Caco-2 (cell line): ENCODE measurements at regions not wholly inside any gene's neighbourhood (a gene's known extent, or its start where the extent isn't known, plus 50 kb on each side); places are given as distances from the start of the nearest gene placed in this dataset.

Experiments
- BruUV-seq: library from RNA; stranded (reverse); fragments of 400-500 nt; replicated peaks from 2 replicates; lab custom pipeline; 2021; lab: Mats Ljungman, UMichigan
- CTCF ChIA-PET: fragments of 300-600 bp; sonication (Branson Sonifier 250); formaldehyde crosslinking; loops from one replicate; lab custom pipeline; 2022; ENCODE audit warnings: antibody characterized with exemption; lab: Charles Lee
- POLR2A ChIA-PET: fragments of 300-600 bp; sonication (Branson Sonifier 250); formaldehyde crosslinking; loops from one replicate; lab custom pipeline; 2022; ENCODE audit warnings: antibody characterized with exemption; lab: Charles Lee
- DNase-seq, 2 experiments: peaks; one replicate each; pipeline versions ENCODE4 v3.0.0 to v3.0.0-alpha.2; 2020 to 2022
- H3K27me3 ChIP-seq: replicated peaks from 2 replicates; pipeline ENCODE4 v1.6.0; 2011; ENCODE audit warnings: low read length; ENCODE audit not compliant: control insufficient read depth, insufficient read depth
- H3K36me3 ChIP-seq: 2 replicates; pipeline ENCODE4 v1.5.1; 2011; ENCODE audit warnings: low read length; ENCODE audit not compliant: control insufficient read depth, insufficient read depth
- H3K4me1 ChIP-seq: fragments of 250-450 bp; sonication (Bioruptor Pico); 2 replicates; pipeline ENCODE4 v1.5.1; 2020; ENCODE audit warnings: mild to moderate bottlenecking
- H3K4me3 ChIP-seq: 2 replicates; pipeline ENCODE4 v1.5.1; 2011; ENCODE audit warnings: low read depth, mild to moderate bottlenecking, control low read depth, low read length
- H3K9me3 ChIP-seq: fragments of 250-450 bp; sonication (Bioruptor Pico); 2 replicates; pipeline ENCODE4 v1.5.1; 2020; ENCODE audit warnings: mild to moderate bottlenecking, moderate library complexity
- H3K27ac Mint-ChIP-seq: one replicate; pipeline ENCODE4 v1.8.0; 2022; ENCODE audit warnings: mixed read lengths; ENCODE audit not compliant: unreplicated experiment
- H3K27me3 Mint-ChIP-seq: one replicate; pipeline ENCODE4 v1.8.0; 2022; ENCODE audit warnings: mixed read lengths; ENCODE audit not compliant: insufficient read depth, unreplicated experiment
- H3K36me3 Mint-ChIP-seq: one replicate; pipeline ENCODE4 v1.8.0; 2022; ENCODE audit warnings: mild to moderate bottlenecking, mixed read lengths; ENCODE audit not compliant: insufficient read depth, unreplicated experiment
- H3K4me1 Mint-ChIP-seq: one replicate; pipeline ENCODE4 v1.8.0; 2022; ENCODE audit warnings: low read depth, mixed read lengths; ENCODE audit not compliant: unreplicated experiment
- H3K4me3 Mint-ChIP-seq: one replicate; pipeline ENCODE4 v1.8.0; 2022; ENCODE audit warnings: mild to moderate bottlenecking, moderate library complexity, mixed read lengths; ENCODE audit not compliant: unreplicated experiment
- H3K9me3 Mint-ChIP-seq: one replicate; pipeline ENCODE4 v1.8.0; 2022; ENCODE audit warnings: mixed read lengths; ENCODE audit not compliant: unreplicated experiment
- CTCF ChIP-seq, 2 experiments: fragments of 200-600 bp in 1 of 2; IDR thresholded peaks; 1 replicate in 1 of 2; 2 replicates in 1 of 2; pipeline versions ENCODE4 v1.5.1 to v1.8.0; 2011 to 2022; ENCODE audit warnings: antibody characterized with exemption in 1 of 2, control low read depth in 1 of 2, inconsistent platforms in 1 of 2, low read depth in 1 of 2, low read length in 1 of 2, mild to moderate bottlenecking in 1 of 2, moderate library complexity in 1 of 2; ENCODE audit not compliant: insufficient read depth in 1 of 2, severe bottlenecking in 1 of 2, unreplicated experiment in 1 of 2
- intact Hi-C: fragments of 100-400 bp; cut with micrococcal nuclease; formaldehyde crosslinking; loops from one replicate; pipeline ENCODE4 v1.10.0; 2022; ENCODE audit not compliant: unreplicated experiment

GRCh38 chr16:82260212-82260795 is 90.3 kb upstream of the MPHOSPH6 start:
- Histone ChIP-seq H3K9me3 (no peaks in the 10 kb centered on the region), H3K36me3 (no peaks in the 10 kb centered on the region), H3K4me1 (0 out of 2 replicates have a peak, but pooled peaks cover 3% of the 10 kb centered on the region), H3K27me3 (no peaks in the 10 kb centered on the region), H3K4me3 (no peak overlapping the region)
- Mint-ChIP-seq H3K9me3 (no peaks in the 10 kb centered on the region), H3K27ac (no peak overlapping the region), H3K36me3 (no peaks in the 10 kb centered on the region), H3K4me1 (peaks cover 4% of the 10 kb centered on the region), H3K4me3 (no peak overlapping the region), H3K27me3 (peaks cover 21% of the 10 kb centered on the region)
- POLR2A ChIA-PET, result no interaction called here
- TF ChIP-seq CTCF (IDR thresholded peaks at IDR 0.05; ENCODE audit: insufficient read depth in 1 of 2, low read depth in 1 of 2, low read length in 1 of 2, severe bottlenecking in 1 of 2, unreplicated experiment in 1 of 2), result no peak
- CTCF ChIA-PET, result no interaction called here
- intact Hi-C loops, result loop anchor here (10.0 kb wide), 1 partner anchor 954 kb away; no protein-coding TSS in a partner anchor
- DNase-seq, result no peak
- no TSS peak for BruUV-seq

GRCh38 chr16:82259731-82260130 is 89.7 kb upstream of the MPHOSPH6 start:
- Mint-ChIP-seq H3K4me1 (peaks cover 4% of the 10 kb centered on the region), H3K36me3 (no peaks in the 10 kb centered on the region), H3K9me3 (no peaks in the 10 kb centered on the region), H3K27me3 (peaks cover 25% of the 10 kb centered on the region), H3K27ac (no peak overlapping the region), H3K4me3 (no peak overlapping the region)
- no peak for TF ChIP-seq CTCF (IDR thresholded peaks at IDR 0.05; ENCODE audit: insufficient read depth in 1 of 2, low read depth in 1 of 2, low read length in 1 of 2, severe bottlenecking in 1 of 2, unreplicated experiment in 1 of 2)
- ChIA-PET POLR2A (no interaction called here), CTCF (interaction anchor here (0.8 kb wide), 1 partner anchor 348 kb away, joined by 3 read pairs; no protein-coding TSS in a partner anchor)
- no peaks in the 10 kb centered on the region for H3K27me3 ChIP-seq
- no peaks in the 10 kb centered on the region for H3K36me3 ChIP-seq
- 0 out of 2 replicates have a peak, but pooled peaks cover 3% of the 10 kb centered on the region for H3K4me1 ChIP-seq
- DNase-seq, result no peak
- no TSS peak for BruUV-seq
- H3K4me3 ChIP-seq, result no peak overlapping the region
- intact Hi-C loops, result loop anchor here (10.0 kb wide), 1 partner anchor 955 kb away; no protein-coding TSS in a partner anchor
- no peaks in the 10 kb centered on the region for H3K9me3 ChIP-seq

GRCh38 chr16:82257990-82258389 is 88.0 kb upstream of the MPHOSPH6 start:
- intact Hi-C loops, result no loop called here
- H3K4me3 ChIP-seq, result no peak overlapping the region
- H3K9me3 ChIP-seq, result no peaks in the 10 kb centered on the region
- no peaks in the 10 kb centered on the region; the same call in 1 of the 2 replicates for H3K27me3 ChIP-seq
- BruUV-seq, result no TSS peak
- CTCF ChIA-PET, result no interaction called here
- POLR2A ChIA-PET, result no interaction called here
- Mint-ChIP-seq H3K36me3 (no peaks in the 10 kb centered on the region), H3K9me3 (no peaks in the 10 kb centered on the region), H3K4me1 (no peaks in the 10 kb centered on the region), H3K4me3 (no peak overlapping the region), H3K27ac (no peak overlapping the region), H3K27me3 (peaks cover 28% of the 10 kb centered on the region)
- no peaks in the 10 kb centered on the region for H3K4me1 ChIP-seq
- DNase-seq, result no peak
- H3K36me3 ChIP-seq, result no peaks in the 10 kb centered on the region
- no peak for TF ChIP-seq CTCF (IDR thresholded peaks at IDR 0.05; ENCODE audit: insufficient read depth in 1 of 2, low read depth in 1 of 2, low read length in 1 of 2, severe bottlenecking in 1 of 2, unreplicated experiment in 1 of 2)
